ENCODE measurements at regions not wholly inside any gene's neighbourhood (a gene's known extent, or its start where the extent isn't known, plus 50 kb on each side); places are given as distances from the start of the nearest gene placed in this dataset.

DNA sequence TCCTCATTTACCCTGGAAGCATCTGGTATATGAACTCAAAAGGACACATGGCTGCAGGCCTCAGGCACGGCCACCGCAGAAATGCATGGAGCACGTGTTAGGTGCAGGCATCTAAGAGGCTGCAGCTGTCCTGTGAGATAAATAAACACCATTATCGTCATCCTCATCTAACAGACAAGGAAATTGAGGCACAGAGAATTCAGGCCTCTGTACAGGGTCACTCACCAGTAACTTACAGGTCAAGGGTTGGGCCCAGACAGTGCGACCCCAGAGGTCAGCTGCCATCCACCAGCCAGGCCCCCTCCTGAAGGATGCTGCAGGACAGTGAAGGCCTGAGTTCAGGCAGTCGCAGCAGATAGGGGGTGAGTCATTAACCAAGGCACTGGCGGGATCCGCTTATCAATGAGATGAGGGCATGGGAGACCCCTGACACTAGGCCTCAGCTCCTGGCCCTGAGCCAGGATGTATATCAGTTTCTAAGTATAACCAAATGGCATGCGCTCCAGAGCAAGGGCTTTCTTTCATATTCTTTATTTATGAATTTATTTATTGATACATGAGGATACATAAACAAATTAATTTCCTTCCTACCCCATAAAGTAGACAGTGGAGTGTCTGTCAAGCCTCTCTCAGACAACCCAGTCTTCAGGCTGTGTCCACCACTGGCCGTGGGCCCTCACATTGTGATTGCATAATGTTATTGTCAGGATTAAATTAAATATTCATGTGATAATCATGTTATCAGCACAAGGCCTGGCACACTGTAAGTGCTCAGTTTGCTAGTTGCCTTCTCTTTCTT, 316.9 kb downstream of the QKI start:
- TF ChIP-seq Cebpa-rat (IDR thresholded peaks at IDR 0.05) = no peak; a peak in 1 of 22 replicates
- peaks cover 25 to 68% (median 44%) of the 10 kb centered on the region in 10 experiments for H3K4me1 ChIP-seq
- peak overlapping the region; percentile 63 to 81 (median 67); a peak in 19 of 22 replicates for H3K4me2 ChIP-seq

DNA sequence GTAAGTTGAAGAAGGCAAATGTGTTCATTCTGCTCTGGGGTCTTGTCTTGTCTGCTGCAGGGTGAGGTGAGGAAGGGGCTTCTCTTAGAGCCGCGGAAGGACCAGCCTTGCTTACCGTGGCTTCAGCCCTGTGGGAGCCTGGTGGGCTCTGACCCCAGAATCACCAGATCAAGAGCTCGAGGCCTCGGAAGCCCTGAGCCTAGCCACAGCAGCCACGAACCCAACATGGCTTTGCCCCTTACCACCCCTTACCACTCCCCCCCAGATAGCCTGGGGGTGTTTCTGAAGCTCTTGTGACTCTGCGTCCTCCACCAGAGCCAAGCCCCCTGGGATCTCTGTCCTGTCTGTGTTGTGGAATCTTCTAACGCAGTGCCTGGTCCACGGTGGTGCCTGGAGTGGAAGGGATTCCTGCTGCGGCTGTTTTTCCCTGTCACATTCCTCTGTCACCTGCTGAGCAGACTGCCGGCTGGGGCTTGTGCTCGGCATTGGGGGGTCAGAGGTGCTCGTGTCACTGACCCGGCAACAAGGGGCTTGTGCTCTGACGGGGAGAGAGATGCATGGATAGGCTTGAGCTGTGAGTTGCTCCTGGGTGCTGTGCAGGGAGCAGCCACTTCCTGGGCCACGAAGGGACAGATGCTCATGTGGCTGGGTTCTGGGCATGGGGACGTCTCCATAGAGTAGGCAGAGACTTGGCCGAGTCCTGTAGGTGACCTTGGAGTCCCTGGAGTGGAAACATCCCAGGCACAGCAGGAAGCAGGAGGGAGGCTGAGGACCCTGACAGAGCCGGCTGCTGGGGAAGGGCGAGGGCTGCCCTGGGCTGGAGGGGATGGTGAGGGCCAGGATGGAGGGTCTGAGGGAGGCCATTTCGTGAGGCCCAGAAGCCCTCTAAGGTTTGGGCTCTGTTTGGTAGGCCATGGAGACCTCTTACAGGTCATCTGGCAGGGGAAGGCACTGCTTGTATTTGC, 316.0 kb downstream of the QKI start:
- Histone ChIP-seq H3K27me3 (no peaks in the 10 kb centered on the region), H3K36me3 (no peaks in the 10 kb centered on the region), H3K4me2 (peak overlapping the region in 2 of 11 experiments; percentile 22 to 81; a peak in 3 of 22 replicates), H3K27ac (no peak overlapping the region), H3K4me3 (no peak overlapping the region), H3K9me3 (replicated peaks in 1 of 11) (no peaks in the 10 kb centered on the region), H4K20me1 (no peaks in the 10 kb centered on the region), H3K9ac (no peak overlapping the region), H3K4me1 (peaks cover 30 to 72% (median 48%) of the 10 kb centered on the region in 10 experiments)
- TF ChIP-seq Cebpa-rat (IDR thresholded peaks at IDR 0.05) = no peak

More for the DNA sequence above, 316.9 kb downstream of the QKI start:
- H3K27ac ChIP-seq = peak overlapping the region in 1 of 11 experiments; percentile 16; a peak in 1 of 22 replicates
- no peak overlapping the region for H3K9ac ChIP-seq
- no peaks in the 10 kb centered on the region for H3K36me3 ChIP-seq
- no peak overlapping the region for H3K4me3 ChIP-seq
- H4K20me1 ChIP-seq = no peaks in the 10 kb centered on the region
- no peaks in the 10 kb centered on the region for H3K9me3 ChIP-seq (replicated peaks in 1 of 11)
- no peaks in the 10 kb centered on the region for H3K27me3 ChIP-seq

DNA sequence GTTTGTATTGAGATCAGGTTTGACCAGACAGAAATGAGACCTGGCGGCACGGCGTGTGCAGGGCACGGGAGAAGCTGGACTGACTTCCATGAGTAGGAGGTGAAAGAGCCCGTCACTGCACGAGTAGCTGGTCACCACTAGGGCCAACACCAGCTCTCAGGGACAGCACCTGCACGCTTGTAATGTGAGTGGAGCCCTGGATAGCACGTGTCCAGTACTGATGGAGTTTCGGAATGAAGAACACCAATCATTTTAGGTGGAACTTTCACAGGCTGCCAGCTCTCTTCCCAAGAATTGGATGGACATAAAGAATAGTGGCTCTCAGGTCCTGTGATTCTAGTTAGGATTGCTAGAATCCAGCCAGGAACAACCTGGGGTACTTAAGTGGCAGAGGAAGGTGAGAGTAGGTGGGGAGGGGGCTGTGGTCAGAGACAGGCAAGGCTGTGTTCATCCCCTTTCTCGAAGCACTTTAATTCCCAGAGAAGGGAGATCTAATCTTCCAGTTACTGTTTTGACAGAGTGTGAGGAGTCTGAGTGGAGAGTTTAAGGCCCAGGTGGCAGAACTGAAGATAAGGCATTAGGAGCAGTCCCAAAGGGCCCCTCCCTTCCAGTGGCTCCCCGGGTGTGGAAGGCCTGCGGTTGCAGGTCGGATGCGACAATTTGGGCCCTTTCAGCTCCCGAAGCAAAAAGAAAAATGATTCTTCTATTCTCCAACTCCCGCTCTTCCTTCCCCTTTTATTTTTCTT, 314.8 kb downstream of the QKI start:
- Histone ChIP-seq H3K27ac (no peak overlapping the region), H3K4me1 (peaks cover 27 to 65% (median 45%) of the 10 kb centered on the region in 10 experiments), H4K20me1 (no peaks in the 10 kb centered on the region), H3K4me3 (no peak overlapping the region), H3K27me3 (no peaks in the 10 kb centered on the region), H3K9me3 (replicated peaks in 1 of 11) (no peaks in the 10 kb centered on the region), H3K36me3 (no peaks in the 10 kb centered on the region), H3K9ac (no peak overlapping the region), H3K4me2 (peak overlapping the region in 1 of 11 experiments; percentile 26; a peak in 1 of 22 replicates)
- no peak for TF ChIP-seq Cebpa-rat (IDR thresholded peaks at IDR 0.05)

DNA sequence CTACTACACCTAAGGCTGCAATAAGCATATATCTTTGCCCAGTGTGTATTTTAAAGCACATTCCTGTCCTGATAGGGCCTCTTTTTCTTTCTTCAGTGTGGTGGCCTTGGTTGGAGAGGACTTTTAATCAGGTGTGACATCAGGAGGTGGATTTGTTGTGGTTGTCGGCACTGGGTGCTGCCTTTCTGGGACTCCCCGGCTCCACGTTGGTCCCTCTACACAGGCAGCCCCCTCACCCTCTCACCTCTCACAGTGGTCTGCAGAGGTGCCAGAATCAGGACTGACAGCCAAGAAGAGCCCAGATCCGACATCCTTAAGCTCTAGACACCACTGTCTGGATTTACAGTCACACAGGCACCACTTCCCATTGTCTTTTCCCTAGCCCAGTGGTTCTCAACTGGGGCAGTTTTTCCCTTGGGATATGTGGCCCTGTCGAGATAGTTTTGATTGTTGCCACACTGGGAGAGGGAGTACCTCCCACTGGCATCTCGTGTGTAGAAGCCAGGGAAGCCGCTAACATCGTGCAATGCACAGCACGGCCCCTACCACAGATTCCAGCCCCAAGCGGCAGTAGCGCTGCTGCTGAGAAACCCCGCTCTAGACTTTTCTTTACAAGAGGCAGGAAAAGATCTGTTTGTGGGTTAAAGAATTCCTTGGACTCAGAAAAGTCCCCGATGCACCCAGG, 314.1 kb downstream of the QKI start:
- no peak overlapping the region for H3K9ac ChIP-seq
- no peaks in the 10 kb centered on the region for H3K36me3 ChIP-seq
- H3K4me3 ChIP-seq = no peak overlapping the region
- H3K9me3 ChIP-seq (replicated peaks in 1 of 11) = no peaks in the 10 kb centered on the region
- H3K27me3 ChIP-seq = no peaks in the 10 kb centered on the region
- H4K20me1 ChIP-seq = no peaks in the 10 kb centered on the region
- peak overlapping the region in 4 of 11 experiments; percentile 8 to 27 (median 24); a peak in 2 of 22 replicates for H3K4me2 ChIP-seq
- no peak overlapping the region for H3K27ac ChIP-seq
- peaks cover 26 to 62% (median 42%) of the 10 kb centered on the region in 10 experiments for H3K4me1 ChIP-seq
- no peak for TF ChIP-seq Cebpa-rat (IDR thresholded peaks at IDR 0.05)

DNA sequence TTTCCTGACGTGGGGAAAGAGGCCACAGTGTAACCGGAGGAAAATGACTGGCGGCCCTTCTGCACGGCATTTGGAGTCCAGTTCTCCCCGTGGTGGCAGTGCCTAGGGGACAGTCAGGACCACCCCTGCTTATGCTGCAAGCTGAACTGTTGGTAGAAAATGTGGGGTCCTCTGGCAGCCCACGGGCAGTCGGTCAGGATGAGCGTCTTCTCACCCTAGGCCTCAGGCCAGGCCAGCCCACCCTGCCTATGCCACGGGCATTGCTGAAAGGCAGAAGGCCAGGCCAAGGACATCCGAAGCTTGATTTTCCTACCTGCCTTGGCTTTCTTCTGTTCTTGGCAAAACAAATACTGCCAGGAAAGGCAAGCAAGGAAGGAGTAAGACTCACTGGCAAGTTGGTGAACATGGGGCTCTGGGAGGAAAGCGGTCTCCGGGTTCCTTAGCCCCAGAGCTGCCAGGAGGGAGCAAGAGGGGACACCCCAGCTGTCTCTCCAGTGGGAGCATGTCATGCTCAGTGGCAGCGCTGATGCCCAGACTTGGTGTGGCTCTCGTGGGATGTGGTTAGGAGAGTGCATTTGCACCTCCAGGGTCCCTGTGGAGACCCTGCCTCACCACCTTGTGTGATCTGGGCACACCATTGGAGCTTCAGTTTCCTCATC, 311.6 kb downstream of the QKI start:
- Histone ChIP-seq H3K27ac (no peak overlapping the region), H3K4me2 (peak overlapping the region; percentile 0 to 72 (median 53); a peak in 19 of 22 replicates), H3K27me3 (no peaks in the 10 kb centered on the region), H3K9me3 (replicated peaks in 1 of 11) (no peaks in the 10 kb centered on the region), H4K20me1 (no peaks in the 10 kb centered on the region), H3K4me3 (no peak overlapping the region), H3K9ac (no peak overlapping the region), H3K36me3 (no peaks in the 10 kb centered on the region), H3K4me1 (peaks cover 6 to 38% (median 18%) of the 10 kb centered on the region in 10 experiments; a peak in 16 of 20 replicates)
- TF ChIP-seq Cebpa-rat (IDR thresholded peaks at IDR 0.05) = no peak

DNA sequence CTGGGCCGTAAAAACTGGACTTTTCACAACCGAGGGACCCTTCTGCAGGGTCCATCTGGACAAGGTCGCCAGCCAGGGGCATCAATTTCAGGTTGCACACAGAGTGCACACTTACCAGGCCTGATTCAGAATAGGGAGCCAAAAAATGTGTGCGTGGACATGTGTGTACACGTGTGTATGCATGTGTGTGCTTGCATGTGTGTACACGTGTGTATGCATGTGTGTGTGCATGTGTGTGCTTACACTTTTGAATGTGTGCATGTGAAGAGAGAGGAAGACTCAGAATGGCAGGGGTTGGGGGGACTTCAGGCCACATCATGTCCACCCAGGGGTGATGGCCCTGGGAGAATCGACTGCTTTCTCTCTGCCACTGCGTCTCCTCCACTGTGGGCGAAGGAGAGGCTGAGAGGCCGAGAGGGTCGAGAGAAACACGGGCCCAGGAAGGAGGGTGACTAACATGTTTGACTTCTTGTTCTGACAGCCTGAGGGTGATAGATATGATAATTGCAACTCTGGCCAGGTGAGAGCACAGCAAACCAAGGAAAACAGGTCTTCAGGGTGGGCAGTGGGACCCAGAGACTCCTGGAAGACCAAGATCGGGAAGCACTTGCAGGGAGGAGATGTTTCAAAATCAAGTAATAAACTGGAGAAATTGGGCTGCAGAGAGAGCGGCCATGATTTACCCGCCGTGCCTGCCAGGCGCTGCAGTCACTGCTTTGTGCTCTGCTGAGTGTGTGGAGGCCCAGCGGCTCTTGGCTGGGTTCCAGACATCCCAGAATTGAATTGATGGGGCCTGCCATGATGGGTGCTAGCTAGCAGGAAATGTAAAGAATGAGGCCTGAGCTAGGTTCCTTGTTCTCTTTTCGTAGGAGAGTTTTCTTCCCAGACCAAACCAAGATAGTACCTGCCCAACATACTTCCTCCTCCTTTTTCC, 310.8 kb downstream of the QKI start:
- H3K9ac ChIP-seq = no peak overlapping the region
- no peaks in the 10 kb centered on the region for H4K20me1 ChIP-seq
- no peaks in the 10 kb centered on the region for H3K9me3 ChIP-seq (replicated peaks in 1 of 11)
- TF ChIP-seq Cebpa-rat (IDR thresholded peaks at IDR 0.05) = no peak
- H3K4me1 ChIP-seq = peaks cover 6 to 29% (median 17%) of the 10 kb centered on the region in 10 experiments; a peak in 16 of 20 replicates
- H3K4me2 ChIP-seq = peak overlapping the region; percentile 0 to 72 (median 53); a peak in 20 of 22 replicates
- H3K4me3 ChIP-seq = no peak overlapping the region
- H3K27ac ChIP-seq = no peak overlapping the region
- no peaks in the 10 kb centered on the region for H3K27me3 ChIP-seq
- no peaks in the 10 kb centered on the region for H3K36me3 ChIP-seq

DNA sequence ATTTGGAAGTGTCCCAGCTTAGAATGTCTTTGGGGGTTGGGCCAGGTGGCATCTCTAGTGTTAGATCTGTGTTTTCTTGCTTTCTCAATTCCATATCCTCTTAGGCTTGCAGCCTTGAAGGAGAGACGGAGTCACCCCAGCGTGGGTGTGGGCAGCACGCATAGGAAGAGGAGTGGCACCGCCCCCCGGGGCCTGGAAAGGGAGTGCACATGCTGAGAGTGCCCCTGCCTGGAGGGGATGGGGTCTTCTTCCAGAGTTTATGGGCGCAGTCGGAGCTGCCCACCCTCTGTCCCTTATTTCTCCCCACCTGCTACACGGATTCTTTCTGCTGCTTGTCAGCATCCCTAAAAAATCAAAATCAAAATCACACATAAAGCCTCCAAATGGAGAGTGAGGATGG, 309.7 kb downstream of the QKI start:
- Histone ChIP-seq H3K9ac (no peak overlapping the region), H3K9me3 (replicated peaks in 1 of 11) (no peaks in the 10 kb centered on the region), H3K4me3 (no peak overlapping the region), H3K4me1 (peaks cover 6 to 31% (median 18%) of the 10 kb centered on the region in 10 experiments; a peak in 17 of 20 replicates), H3K4me2 (no peak overlapping the region), H3K36me3 (no peaks in the 10 kb centered on the region), H4K20me1 (no peaks in the 10 kb centered on the region), H3K27ac (no peak overlapping the region), H3K27me3 (no peaks in the 10 kb centered on the region)
- no peak for TF ChIP-seq Cebpa-rat (IDR thresholded peaks at IDR 0.05)

Data from BLaER1 treated with 17β-estradiol and CSF1 and Interleukin-3, amounts not matched to agents 10 nM and 100 nM (cell line).